ENCODE measurements at regions not wholly inside any gene's neighbourhood (a gene's known extent, or its start where the extent isn't known, plus 50 kb on each side); places are given as distances from the start of the nearest gene placed in this dataset.

DNA sequence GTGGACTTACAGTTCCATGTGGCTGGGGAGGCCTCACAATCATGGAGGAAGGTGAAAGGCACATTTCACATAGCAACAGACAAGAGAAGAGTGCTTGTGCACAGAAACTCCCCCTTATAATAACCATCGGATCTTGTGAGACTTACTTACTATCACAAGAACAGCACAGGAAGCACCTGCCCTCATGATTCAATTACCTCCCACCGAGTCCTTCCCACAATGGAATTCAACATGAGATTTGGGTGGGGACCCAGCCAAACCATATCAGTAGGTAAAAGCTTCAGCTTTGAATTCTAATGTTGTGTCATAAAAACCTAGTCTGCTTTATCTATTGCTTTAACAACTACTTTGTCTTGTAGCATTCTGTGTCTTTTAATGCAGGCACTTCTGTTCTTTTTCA lies 140.4 kb upstream of the PIK3C3 start:
- TF ChIP-seq, protein P1, sequence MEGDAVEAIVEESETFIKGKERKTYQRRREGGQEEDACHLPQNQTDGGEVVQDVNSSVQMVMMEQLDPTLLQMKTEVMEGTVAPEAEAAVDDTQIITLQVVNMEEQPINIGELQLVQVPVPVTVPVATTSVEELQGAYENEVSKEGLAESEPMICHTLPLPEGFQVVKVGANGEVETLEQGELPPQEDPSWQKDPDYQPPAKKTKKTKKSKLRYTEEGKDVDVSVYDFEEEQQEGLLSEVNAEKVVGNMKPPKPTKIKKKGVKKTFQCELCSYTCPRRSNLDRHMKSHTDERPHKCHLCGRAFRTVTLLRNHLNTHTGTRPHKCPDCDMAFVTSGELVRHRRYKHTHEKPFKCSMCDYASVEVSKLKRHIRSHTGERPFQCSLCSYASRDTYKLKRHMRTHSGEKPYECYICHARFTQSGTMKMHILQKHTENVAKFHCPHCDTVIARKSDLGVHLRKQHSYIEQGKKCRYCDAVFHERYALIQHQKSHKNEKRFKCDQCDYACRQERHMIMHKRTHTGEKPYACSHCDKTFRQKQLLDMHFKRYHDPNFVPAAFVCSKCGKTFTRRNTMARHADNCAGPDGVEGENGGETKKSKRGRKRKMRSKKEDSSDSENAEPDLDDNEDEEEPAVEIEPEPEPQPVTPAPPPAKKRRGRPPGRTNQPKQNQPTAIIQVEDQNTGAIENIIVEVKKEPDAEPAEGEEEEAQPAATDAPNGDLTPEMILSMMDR (IDR thresholded peaks at IDR 0.05; ENCODE audit: low read length): no peak
- TF ChIP-seq EZH2 (IDR thresholded peaks at IDR 0.05; ENCODE audit: borderline replicate concordance, low read length): no peak
